DMS53 treated with DMSO at 0.1 percent for 48 hours (cell line): ENCODE measurements at regions not wholly inside any gene's neighbourhood (a gene's known extent, or its start where the extent isn't known, plus 50 kb on each side); places are given as distances from the start of the nearest gene placed in this dataset.
A peak's percentile ranks its signal among the peaks of the same experiment; 100 is the strongest.

Experiments used
- DNase-seq: peaks from one replicate; lab custom pipeline; 2025; ENCODE audit not compliant: unreplicated experiment; lab: John Stamatoyannopoulos, UW

DNA sequence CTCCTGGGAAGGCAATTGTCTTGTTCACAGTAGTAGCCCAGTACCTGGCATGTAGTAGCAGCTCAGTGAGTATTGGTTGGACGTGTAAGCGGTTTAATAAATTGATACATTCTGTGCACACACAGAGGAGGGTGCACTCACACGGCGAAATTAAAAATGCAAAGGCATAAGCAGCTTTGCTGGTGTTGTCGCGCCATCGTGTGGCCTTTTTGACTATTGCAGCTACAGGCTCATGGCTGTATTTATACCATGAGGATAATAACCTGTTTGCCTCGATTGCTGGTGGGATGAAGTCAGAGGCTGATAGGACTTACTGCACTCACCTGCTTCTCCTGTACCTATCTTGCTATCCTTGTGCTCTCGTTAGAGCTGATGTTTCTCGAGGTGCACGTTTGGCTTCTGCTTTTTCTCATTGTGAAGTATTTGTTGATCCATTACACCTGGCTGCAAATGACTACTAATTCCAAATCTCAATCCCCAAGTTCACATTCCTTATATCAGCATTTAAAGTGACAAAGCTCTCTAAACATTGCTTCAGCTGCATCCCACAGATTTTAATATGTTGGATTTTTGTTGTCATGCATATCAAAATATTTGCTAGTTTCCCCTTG lies 61.5 kb downstream of the TBXT start:
- peak; percentile 64 for DNase-seq

DNA sequence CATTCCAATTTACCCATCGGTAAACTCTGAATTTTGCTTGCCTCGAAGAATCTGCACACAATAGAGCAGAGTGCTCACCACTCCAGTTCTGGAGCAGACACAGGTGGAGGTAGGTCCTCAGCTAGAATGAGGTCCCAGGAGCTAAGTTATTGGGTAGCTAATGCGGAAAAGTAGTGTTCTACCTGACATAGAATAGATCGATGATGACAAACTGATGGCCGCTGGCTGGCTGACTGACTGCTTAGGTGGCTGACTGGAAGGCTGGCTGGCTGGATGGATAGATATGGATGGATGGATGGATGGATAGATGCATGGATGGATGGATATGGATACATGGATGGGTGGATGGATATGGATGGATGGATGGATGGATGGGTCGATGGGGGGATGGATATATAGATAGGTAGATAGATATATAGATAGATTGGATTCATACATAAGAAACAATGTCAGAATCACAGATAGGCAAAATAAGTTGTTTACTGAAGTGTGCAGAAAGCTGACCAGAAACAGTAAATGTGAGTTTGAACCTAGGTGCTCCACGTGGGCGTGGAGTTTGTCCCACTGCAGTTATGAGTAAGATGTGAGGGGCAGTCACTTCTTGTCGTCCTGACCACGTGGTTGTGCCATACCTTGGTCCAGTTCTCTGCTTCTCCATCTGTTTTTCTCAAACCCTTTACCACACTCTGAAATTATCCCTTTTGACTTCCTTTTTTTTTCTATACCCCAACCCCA lies 62.1 kb downstream of the TBXT start:
- no peak for DNase-seq

DNA sequence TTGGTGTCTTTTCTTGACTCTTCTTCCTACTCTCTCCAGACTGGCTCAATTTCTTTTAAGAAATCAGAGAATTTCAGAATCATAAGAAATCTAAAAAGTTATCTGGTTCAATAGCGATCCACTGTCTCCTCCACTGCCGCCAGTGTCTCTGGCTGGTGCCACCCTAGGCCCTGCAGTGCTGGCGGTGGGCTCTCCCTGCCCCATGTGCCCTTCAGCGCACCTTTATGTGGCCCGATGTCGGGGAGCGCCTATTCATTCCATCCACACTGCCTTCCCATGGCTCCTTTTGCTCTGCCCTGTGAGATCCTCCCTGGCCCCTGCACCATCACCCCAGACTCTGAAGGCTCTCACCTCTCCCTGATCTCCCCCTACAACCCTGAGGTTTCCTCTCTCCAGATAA lies 62.8 kb downstream of the TBXT start:
- no peak for DNase-seq

DNA sequence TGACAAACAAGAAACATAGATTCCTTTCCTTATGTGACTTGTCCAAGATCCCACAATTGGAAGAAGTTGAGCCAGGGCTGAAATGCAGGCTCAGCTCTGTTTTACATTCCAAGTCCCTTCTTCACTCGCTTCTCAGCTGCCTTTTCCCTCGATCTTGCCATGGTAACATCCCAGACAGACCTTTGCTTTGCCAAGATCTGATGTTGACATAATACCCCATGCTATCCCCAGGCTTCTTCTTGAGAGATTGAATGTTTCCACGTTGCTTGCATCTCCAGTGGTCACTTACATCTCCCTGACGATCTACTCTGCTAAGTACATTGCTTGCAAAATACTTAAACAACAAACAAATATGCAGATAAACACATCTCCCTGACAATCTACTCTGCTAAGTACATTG lies 63.5 kb downstream of the TBXT start:
- no peak for DNase-seq

DNA sequence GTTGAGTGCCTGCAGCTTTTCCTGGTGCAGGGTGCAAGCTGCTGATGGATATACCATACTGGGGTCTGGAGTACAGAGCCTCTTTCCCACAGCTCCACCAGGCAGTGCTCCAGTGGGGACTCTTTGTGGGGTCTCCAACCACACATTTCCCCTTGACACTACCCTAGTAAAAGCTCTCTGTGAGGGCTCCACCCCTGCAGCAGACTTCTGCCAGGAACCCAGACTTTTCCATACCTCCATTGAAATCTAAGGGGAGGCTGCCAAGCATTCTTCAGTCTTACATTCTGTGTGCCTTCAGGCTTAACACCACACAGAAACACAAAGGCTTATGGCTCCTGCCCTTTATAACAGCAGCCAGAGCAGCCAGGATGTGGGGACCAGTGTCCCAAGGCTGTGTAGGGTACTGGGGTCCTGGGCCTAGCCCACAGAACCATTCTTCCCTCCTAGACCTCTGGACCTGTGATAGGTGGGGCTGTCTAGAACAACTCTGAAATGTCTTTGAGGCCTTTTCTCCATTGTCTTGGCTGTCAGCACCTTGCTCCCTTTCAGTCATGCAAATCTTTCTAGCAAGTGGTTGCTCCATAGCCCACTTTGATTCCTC lies 65.7 kb downstream of the TBXT start:
- no peak for DNase-seq

DNA sequence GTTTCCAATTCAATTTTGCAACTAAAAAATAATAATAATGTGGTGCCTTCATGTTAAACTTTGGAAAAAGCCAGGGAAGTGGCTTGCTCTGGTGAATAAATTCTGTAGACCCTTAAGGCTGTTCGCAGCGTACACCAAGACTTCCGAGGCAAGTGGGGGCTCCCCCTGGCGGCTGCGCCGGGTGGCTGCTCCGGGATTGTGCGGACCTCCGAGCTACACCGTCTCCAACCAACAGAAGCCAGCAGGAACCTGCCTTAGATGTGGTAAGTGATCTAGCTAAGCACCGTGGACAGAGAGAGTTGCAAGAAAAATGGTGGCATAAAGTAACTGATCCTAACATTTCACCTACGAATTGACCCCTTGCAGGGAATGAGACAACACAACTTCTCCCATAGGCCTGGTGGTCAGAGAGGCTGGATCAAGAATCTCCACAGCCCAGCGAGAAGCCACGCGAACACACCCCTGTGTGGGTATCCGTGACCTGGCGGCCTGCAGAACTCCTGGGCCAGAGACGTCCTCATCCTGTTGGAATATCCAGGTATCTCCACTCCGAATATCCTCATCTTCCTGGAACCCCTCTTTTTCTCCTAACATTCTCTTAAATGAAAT lies 69.6 kb downstream of the TBXT start:
- DNase-seq = peak; percentile 2

DNA sequence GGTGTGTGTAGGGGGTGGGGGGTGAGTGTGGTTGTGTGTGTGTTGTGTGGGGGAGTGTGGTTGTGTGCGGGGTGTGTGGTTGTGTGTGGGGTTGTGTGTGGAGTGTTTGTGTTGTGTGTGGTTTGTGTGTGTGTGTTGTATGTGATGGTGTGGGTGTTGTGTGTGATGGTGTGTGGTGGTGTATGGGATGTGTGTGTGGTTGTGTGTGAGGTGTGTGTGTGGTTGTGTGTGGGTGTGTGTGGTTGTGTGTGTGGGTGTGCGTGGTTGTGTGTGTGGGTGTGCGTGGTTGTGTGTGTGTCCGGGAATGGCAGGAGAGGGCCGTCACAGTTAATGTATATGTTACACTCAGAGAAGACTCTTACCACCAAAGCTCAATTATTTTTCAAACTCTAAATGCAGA lies 79.8 kb downstream of the TBXT start:
- no peak for DNase-seq

DNA sequence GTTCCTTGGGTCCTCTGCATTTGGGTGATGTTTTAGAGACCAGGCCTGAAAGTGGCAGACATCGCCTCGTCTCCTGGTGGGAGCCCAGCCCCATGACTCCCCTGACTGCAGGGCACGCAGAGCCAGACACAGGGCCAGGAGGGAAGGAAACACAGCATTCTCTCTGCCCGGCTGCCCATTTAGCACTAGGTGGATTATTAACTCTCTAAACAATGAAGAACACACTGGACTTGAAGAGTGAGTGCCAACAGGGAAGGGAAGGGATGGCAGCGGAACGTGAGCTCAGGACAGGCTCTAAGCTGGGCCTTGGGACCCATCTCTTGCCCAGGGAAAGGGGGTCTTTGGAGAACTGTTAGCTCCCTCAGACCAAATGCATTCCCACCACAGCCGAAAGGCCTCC lies 80.4 kb downstream of the TBXT start:
- DNase-seq = no peak

DNA sequence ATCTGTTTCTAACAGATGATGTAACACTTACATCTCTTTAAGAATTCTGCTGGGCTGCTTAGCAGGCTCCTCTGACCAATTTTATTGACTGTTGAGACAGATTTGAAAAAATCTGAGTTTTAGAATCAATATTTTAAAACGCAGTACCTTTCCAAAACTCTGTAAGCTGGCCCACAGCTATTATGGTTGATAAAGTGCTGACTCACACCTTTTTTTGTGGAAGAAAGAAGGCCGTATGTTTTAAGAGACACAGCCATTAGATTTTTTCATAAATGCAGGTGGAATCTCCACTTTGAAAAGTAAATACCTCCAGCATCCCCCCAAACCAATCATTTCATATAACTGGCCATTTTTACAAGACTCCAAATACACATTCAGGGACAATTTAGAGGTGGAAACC lies 82.2 kb downstream of the TBXT start:
- no peak for DNase-seq

DNA sequence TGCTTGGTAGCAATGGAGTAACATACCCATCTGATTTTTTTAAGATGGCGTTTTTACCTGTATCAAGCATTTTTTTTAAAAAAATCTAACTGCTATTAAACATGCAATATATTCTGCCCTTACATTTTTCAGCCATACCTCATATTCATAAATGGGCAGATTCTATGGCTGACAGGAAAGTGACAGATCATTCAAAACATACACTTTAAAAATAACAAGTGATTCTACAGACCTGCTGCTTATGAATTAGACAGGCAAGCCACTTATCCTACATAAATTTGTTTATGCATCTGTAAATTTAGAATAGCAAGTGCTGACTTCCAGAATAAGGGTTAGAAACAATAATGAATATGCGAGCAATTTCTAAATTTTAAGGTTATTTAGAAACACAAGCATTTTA lies 82.7 kb downstream of the TBXT start:
- DNase-seq = no peak

DNA sequence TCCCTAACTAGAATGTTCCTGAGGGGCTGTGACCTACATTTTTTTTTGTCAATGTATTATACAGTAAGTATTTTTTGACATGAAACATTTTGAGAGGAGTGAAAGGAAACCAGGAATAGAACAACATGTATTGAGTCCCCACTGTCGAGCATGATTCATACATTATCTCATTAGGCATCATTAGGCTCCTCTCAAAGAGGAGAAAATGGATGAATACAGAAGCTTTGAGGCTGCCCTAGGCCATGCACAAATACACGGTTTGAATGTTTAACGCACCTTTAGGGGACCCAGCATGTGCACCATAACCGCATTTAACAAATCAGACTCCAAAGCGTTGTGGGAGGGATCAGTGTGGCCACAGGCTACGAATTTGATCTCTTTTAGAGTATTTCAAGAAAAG lies 87.8 kb downstream of the TBXT start:
- DNase-seq = no peak

DNA sequence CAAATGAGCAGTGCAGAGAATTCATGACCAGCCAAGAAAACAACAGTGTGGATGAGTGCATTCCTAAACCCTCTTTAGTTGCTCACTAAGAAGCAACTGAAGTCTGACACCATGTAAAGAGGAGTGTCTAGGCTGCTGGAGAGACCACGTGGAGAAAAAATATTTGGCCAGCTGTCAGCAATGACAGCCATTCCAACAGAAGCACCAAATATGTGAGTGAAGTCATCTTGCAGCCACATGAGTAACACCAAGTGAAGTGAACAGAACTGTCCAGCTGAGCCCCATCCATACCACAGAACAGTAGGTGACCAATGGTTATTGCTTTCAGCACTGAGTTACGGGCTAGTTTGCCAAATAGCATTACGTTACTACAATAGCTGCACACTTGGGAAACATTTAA lies 89.4 kb downstream of the TBXT start:
- no peak for DNase-seq

DNA sequence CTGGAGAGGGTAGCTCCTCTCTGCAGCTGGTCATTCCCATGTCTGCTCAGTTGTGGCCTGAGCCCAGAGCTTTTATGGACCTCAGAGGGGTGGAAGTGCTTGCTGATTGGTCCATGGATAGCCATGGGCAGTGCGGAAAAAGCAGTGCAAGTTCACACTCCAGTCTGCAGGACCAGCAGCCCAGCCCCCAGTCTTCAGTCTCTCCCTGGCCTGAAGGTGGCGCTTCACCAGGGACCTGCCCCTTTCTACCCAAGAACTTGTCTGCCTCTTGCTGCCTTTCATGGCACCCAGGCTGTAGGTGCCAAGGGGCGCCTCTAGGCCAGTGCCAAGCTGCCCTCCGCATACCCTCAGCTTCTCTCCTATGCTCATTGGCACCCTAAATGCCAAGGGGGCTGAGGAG lies 91.0 kb downstream of the TBXT start:
- DNase-seq = no peak

DNA sequence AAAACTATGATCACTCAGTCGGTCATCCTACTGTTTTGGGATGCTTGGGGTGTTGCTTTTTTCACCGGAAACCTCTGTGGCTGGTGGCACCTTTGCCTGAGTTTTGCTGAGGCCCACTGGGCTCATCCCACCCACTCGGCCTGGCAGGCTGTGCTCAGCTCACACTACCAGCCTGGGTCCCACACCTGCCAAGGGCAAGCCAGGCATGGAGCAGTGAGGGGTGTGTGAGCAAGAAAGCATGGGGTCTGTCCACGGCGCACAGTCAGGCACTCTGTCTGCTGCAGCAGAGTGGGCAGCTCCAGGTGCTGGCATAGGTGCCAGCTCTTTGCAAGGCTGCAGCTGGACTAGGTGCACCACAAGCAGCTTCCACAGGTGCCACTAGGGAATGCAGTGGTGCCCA lies 91.7 kb downstream of the TBXT start:
- DNase-seq = no peak

DNA sequence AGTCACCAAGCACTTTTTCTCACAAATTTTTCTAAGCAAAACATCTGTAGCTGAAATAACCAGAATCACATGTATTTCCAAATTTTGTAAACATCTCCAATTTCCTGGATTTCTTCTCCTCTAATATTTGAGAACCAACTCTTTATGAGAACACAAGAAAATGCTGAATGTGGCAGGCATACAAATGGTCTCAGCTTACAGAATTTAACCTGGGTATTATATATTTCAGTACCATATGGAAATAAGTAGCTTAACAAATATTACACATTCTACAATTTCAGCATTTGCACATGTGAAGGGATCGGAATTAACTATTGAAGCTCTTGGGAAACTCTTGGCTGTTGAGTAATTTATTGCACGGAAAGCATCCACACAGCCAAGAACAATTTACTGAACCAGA lies 92.5 kb downstream of the TBXT start:
- DNase-seq = no peak

DNA sequence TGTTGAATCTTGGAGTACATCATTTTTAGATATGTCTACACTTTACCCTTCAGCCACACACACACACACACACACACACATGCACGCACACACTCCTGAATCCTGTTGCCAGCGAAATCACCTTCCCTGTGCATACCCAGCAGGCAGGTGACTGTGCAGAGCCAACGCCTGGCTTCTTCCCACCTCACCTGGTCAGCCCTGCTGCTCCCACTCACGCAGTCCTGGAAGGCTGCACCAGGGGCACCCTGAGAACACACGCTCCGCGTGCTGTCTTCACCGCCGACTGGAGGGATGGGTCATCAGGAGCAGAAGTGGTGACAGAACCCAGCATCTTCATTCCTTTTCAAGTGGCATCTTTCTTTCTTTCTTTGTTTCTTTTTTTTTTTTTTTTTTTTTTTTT lies 94.6 kb downstream of the TBXT start:
- DNase-seq = no peak

DNA sequence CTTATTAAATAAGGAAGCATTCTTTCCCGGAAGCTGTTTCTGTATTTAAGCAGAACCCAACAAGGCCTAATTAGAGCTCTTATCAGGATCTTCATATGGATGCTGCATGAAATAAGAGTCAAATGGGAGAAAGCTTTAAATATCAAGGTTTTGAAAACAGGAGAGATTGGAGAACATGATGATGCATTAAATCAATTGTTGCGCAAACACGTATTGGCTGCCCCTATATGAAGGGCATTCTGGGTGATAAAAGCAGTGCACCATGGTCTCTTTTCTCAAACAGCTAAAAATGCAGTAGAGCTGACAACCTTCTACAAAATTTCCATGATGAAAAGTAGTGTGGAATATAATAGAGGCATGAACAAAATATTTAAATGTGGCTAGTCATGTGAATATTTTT lies 98.9 kb downstream of the TBXT start:
- no peak for DNase-seq

DNA sequence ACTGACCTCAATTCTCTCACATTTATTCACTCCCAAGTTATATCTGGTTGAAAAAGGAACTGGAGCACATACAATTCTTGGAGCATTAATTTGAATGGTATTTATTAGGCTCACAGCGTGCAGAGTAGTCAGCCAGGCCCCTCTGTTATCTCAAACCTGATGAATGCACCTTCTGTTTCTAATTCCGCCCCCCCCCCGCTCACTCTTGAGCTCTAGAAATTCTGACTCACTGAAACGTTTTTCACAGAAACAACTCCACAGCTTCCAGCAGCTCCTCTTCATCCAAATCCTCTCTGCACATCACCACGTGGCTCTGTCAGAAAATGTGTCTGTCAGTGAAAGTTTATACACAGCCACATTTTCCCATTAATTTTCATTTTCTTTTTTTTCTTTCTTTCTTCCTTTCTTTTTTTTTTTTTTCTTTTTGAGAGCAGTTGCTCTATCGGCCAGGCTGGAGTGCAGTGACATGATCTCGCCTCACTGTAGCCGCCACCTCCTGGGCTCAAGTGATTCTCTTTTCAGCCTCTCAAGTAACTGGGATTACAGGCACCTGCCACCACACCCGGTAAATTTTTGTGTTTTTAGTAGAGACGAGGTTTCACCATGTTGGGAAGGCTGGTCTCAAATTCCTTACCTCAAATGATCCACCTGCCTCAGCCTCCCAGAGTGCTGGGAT lies 109.4 kb downstream of the TBXT start:
- no peak for DNase-seq

DNA sequence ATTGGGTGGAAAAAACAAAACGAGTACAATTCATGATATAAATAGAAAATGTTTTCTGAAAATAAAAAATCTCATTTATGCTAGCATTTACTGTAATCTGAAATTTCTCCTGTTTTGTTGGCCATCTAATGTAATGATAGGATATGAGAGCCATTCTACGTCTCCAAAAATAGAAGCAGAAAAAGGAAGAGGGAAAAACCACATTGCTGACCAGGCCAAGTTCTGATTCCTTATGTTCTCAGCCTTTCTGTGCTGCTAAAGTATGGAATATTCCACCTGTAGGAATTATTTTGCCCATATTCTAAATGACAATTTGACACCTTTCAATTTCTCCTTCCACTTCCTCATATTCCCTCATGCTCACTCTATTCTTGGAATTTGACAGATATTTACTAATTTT lies 110.2 kb downstream of the TBXT start:
- DNase-seq = no peak

DNA sequence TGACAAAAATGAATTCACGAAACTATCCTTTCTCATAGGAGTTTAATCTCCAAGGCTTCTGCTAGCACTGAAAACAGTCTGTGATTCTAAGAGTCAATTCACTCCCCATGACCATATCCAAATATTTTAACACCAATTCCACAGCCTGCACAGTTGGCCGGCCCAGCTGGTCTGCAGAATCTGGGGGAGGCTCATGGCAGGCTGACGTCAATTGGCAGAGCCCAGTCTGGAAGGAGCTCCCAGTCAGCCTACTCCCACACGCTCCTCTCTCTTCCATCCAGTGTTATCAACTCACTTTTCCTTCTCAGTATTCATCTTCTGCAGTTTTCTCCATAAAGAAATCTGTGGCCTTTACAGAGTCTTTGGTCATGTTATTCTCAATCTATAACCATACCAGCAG lies 111.0 kb downstream of the TBXT start:
- DNase-seq = no peak

DNA sequence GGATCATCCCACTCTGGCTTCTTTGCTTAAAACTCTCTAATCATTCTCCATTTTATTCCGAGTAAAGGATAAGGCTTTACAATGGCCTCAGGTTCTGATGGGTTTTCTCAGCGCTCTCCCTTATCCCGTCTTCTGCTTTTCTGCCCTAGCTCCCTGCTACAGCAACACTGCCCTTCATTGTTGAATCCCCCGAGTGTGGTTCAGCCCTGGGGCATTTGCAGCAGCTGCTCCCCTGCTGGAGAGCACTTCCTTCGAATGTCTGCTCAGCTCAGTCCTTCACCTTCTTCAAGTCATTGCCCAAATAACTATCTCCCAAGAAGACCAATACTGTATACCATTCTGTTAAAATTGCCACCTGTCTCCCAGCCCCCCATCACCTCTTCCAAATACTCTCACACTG lies 111.8 kb downstream of the TBXT start:
- no peak for DNase-seq

DNA sequence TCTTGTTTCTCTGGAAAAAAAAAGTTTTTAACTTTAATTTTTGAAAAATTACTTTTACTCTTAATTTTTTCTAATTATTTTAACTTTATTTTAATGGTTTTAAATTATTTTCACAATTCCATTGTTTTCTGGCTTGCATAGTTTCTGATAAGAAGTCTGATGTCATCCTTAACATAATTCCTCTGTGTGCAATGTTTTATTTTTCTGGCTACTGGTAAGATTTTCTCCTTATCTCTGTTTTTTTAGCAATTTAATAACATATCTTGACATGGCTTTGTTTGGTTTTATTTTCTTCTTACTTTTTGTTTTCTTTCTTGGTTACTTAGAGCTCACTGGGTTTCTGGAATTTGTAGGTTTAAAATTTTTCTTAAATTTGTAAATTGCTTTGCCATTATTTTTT lies 114.8 kb downstream of the TBXT start:
- DNase-seq = no peak
